ENCODE measurements at regions not wholly inside any gene's neighbourhood (a gene's known extent, or its start where the extent isn't known, plus 50 kb on each side); places are given as distances from the start of the nearest gene placed in this dataset.

GRCh38 chr20:6886065-6886729 lies 118.7 kb downstream of the BMP2 start:
- TF ChIP-seq FOXK2 (IDR thresholded peaks at IDR 0.05) (no peak), TARDBP (IDR thresholded peaks at IDR 0.05) (no peak), ARNT (IDR thresholded peaks at IDR 0.05) (no peak), BHLHE40 (IDR thresholded peaks at IDR 0.05; ENCODE audit: borderline replicate concordance) (no peak), SP1 (IDR thresholded peaks at IDR 0.05) (no peak), FOXA1 (IDR thresholded peaks at IDR 0.05) (no peak), CTBP1 (IDR thresholded peaks at IDR 0.05; ENCODE audit: borderline replicate concordance) (no peak), FOXM1 (IDR thresholded peaks at IDR 0.05; ENCODE audit: borderline replicate concordance) (no peak), SUZ12 (IDR thresholded peaks at IDR 0.05) (no peak), PKNOX1 (IDR thresholded peaks at IDR 0.05) (no peak)
